ENCODE measurements at regions not wholly inside any gene's neighbourhood (a gene's known extent, or its start where the extent isn't known, plus 50 kb on each side); places are given as distances from the start of the nearest gene placed in this dataset.

DNA sequence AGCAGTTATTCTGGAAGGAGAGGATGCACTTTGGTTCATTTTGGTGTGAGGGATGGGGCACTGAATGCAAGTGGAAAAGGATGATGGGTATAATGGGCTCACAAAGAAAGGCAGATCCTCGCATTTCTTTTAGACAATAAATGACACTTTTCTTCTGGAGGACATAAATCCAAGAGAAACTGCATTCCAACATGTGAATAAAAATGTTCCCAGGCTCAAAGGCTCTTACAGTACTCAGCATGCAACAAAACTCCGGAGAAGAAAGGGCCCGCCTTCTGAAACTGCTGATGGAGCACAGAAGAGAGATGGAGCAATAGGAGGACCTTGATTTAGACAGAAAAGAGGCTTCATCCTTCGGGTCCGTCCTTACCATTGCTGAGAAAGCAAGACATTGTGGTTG lies 538.2 kb upstream of the DPP6 start:
- no peak for TF ChIP-seq CTCF (IDR thresholded peaks at IDR 0.05; ENCODE audit: low read depth, low read length)
- TF ChIP-seq EZH2phosphoT487 (IDR thresholded peaks at IDR 0.05; ENCODE audit: low read depth): no peak
